ENCODE measurements at regions not wholly inside any gene's neighbourhood (a gene's known extent, or its start where the extent isn't known, plus 50 kb on each side); places are given as distances from the start of the nearest gene placed in this dataset.
A peak's percentile ranks its signal among the peaks of the same experiment; 100 is the strongest.

DNA sequence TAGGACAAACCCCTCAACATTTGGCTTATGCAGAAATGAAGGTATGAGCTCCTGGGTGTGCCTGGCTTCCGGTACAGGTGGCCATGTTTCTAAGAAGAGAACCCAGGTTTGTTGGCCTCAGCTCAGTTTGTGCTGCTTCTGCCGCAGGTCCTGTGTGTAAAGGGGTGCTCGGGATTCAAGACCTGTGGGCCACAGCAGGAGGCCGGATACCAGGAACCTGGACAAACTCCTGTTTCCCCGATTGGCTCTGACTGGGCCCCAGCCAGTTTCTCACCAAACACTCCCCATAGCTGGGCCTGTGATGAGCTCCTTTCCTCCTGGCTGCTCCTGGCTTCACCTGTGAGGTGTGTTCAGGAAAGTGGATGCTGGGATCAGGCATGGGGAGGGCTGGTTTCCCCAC, 271.2 kb upstream of the IRX2 start:
- no peak for DNase-seq (ENCODE audit: low read depth)

DNA sequence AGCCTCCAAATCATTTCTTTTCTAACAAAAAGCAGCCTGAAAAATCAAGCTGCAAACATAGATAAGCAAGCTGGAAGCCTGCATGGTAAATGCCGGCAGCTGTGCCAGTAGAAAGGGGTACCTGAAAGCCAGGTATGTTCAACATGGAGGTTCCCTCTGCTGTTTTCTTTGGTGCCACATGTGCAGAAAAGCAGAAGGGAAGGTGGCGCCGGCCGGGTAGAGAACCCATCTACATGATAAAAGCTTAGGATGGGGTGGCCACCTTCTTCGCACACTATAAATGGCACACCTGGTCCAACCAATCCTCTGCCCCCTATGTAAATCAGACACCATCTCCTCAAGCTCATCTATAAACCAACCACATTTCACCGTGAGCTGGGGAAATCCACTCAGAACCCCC, 268.9 kb upstream of the IRX2 start:
- no peak for DNase-seq (ENCODE audit: low read depth)

- no peak for DNase-seq (ENCODE audit: low read depth)
Observed at GRCh38 chr5:3019045-3019444, 267.6 kb upstream of the IRX2 start.

- no peak for DNase-seq (ENCODE audit: low read depth)
Observed at GRCh38 chr5:3011764-3012017, 260.2 kb upstream of the IRX2 start.

- no peak for DNase-seq (ENCODE audit: low read depth)
Observed at GRCh38 chr5:3010953-3011763, 259.7 kb upstream of the IRX2 start.

DNA sequence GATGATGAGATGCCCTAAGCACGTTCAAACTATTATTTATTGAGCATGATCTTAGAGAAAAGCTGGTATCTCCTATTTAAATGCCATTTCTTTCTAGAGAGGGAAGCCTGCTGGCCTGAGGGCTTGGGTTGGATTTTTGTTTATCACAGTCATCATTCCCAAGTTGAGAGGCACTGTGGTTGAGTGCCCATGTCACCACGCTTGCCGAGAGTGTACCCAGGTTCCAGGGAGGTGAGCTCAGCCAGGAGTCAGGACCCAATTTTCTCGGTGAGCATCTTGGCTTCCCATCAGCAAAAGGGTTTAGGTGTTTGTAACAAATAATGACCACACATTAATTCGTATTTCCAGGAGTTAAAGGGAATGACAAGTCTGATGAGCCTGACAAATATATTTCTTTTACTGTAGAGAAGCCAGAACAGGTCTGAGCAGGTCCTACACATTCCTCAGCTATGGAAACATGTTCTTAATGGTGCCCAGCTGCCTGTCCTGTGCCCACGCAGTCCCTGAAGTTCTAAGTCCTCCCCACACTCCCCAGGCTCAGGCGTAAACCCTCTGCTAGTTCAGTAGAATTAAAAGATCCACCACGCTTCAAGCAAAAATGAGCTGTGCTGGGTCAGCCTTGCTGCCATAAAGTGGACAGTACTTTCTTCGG, 258.9 kb upstream of the IRX2 start:
- DNase-seq (ENCODE audit: low read depth) = no peak

GRCh38 chr5:3009605-3010004, 258.1 kb upstream of the IRX2 start:
- no peak for DNase-seq (ENCODE audit: low read depth)

DNA sequence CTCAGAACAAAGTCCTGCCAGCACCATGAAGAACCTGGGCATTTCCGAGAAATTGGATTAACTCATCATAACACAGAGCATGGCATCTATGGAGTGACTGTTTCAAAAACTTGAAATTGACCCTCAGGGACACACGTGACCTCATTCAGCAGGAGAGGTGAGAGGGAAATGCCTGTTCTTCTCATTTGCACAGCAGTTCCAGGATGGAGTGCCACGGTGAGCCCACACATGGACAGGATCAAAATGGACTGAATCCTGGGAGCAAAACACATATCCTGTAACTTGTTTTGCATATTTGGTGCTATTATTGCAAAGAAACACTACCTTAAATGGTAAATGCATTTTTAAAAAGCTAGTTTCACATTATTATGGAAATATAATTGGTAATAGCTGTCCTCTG, 256.1 kb upstream of the IRX2 start:
- DNase-seq (ENCODE audit: low read depth) = no peak

GRCh38 chr5:3006961-3007551, 255.6 kb upstream of the IRX2 start:
- no peak for DNase-seq (ENCODE audit: low read depth)

DNA sequence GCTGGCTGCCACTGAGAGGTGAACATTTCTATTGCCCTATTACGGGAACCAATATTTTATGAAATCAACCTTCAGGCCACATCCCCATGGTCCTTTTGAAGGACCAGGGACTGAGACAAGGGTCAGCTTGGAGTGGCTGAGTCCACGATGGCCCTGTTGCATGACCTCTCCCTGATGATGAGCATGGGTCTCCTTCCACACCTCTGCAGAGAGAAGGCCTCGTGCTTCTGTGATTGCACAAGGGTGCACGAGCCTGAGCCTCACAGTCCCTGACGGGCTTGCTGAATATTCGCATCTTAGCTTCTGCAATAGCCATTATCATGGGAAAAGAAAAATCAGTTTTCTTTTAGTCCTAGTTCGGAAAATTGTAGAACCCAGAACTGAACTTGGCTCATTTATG, 255.0 kb upstream of the IRX2 start:
- DNase-seq (ENCODE audit: low read depth) = no peak

DNA sequence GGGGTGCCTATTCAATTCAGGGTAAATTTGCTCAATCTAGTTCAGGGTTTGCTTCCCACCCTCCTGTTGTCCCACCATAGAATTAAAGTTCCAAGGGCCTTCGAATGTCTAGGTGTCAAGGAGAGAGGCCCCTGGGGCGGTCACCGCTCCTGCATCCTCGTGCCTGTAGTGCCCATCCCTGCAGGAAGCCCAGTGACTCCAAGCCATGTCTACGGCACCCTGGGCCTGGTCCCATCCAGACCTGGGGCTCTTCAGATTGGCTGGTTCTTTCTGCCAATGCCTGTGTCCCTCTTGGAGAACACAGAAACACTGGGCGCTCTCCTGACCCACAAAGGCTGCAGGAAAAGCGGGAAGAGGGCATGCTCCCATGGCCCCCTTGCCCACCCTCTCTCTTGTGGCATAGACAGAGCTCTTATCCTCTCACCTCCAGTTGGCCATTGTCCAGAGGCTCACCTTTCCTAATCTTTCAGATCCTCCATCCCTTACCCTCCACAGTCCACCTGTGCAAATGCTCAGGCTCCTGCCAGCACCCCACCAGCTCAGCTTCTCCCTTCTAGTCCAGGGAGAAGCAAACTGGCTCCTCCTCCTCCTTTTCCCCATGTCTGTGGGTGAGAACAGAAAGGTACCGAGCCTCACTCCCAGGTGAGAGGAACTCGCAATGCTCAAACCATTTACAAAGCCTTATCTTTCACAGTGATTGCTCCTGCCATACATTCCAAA, 253.0 kb upstream of the IRX2 start:
- no peak for DNase-seq (ENCODE audit: low read depth)

GRCh38 chr5:3002230-3002629, 250.8 kb upstream of the IRX2 start:
- DNase-seq (ENCODE audit: low read depth) = no peak

GRCh38 chr5:3000631-3001030, 249.2 kb upstream of the IRX2 start:
- no peak for DNase-seq (ENCODE audit: low read depth)

DNA sequence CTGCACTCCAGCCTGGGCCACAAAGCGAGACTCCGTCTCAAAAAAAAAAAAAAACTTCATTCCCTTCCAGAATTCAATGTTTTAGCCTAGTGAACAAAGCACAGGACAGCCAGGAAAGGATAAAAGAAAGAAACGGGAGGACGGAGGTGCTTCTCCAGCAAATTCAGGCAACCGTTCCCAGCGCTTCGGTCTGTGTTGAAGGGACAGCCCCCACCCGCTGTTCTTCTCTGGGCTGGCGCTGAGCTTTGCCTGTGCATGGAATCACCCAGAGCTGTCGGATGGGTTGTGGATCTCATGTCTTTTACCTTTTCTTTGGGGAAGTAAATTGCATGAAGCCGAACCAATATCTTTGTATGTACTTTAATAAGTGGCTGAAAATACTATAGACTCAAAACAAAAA, 248.4 kb upstream of the IRX2 start:
- DNase-seq (ENCODE audit: low read depth) = no peak

GRCh38 chr5:2998106-2998505, 246.6 kb upstream of the IRX2 start:
- DNase-seq (ENCODE audit: low read depth) = no peak

- no peak for DNase-seq (ENCODE audit: low read depth)
Observed at GRCh38 chr5:2997179-2997578, 245.7 kb upstream of the IRX2 start.

- DNase-seq (ENCODE audit: low read depth) = no peak
Observed at GRCh38 chr5:2996687-2997086, 245.2 kb upstream of the IRX2 start.

DNA sequence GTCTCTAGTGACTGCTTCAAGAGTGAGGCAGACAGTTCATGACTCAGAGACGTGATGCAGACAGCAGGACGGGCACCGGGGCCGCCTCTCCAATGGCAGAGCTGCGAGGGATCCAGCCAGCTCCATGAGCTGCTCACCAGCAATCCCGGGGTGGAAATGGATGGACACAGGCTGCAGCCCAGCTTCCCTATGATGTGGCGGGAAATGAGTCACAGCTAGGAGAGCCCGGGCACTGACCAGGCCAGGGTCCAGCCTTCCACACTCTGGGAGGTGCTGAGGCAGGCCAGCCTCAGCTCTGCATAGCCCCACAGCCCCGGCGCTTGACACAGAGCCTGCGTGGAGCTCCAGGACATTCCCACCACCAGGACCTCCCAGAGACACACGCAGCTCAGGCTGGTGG, 244.8 kb upstream of the IRX2 start:
- DNase-seq (ENCODE audit: low read depth) = peak; percentile 61

GRCh38 chr5:2995667-2996066, 244.2 kb upstream of the IRX2 start:
- DNase-seq (ENCODE audit: low read depth) = no peak

GRCh38 chr5:2995035-2995434, 243.6 kb upstream of the IRX2 start:
- no peak for DNase-seq (ENCODE audit: low read depth)

DNA sequence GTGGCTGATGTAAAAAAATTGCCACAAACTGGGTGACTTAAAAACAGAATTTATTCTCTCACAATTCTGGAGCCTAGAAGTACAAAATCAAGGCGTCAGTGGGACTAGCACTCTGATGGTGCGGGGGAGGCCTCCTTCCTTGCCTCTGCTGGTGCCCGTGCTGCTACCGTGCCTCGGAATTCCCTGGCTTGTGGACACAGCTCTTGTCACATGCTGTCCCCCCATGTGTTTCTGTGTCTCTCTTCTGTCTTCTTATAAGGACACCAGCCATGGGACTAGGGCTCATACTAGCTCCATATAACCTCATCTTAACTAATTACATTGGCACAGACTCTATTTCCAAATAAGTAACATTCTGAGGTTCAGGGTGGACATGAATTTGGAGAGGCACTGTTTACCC, 242.3 kb upstream of the IRX2 start:
- DNase-seq (ENCODE audit: low read depth) = no peak

GRCh38 chr5:2993301-2993700, 241.8 kb upstream of the IRX2 start:
- DNase-seq (ENCODE audit: low read depth) = no peak

DNA sequence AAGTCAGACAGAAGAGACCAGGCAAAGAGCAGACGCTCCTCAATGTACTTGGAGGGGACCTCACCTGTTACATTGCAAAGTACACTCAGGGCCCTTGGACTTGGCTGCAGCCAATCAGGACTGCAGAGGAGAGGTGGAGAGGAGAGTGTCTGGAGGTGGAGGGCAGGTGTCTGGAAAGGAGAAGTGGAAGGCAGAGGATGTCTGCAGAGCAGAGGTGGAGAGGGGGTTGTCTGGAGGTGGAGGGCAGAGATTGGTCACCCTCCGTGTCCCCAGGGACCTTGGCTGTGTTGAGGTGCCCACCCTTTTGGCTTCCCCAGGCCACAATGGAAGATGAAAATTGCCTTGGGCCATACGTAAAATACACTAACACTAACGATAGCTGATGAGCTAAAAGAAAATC, 241.3 kb upstream of the IRX2 start:
- no peak for DNase-seq (ENCODE audit: low read depth)
